KOPT-K1 (cell line): ENCODE measurements at regions not wholly inside any gene's neighbourhood (a gene's known extent, or its start where the extent isn't known, plus 50 kb on each side); places are given as distances from the start of the nearest gene placed in this dataset.
"Not testable (repeated sequence)": the region's sequence is repeated elsewhere in the genome, so short reads cannot be mapped to it uniquely, and the experiment has no call there.

Source experiments
- H3K27ac ChIP-seq: fragments of 200-600 bp; sonication (generic); 2 replicates; pipeline ENCODE4 v1.5.1; 2016; ENCODE audit warnings: antibody characterized with exemption, mild to moderate bottlenecking, low read depth, low read length; ENCODE audit not compliant: poor library complexity, severe bottlenecking
- H3K36me3 ChIP-seq: fragments of 200-600 bp; sonication (generic); 2 replicates; pipeline ENCODE4 v1.5.1; 2017; ENCODE audit warnings: antibody characterized with exemption, mild to moderate bottlenecking, low read length, moderate library complexity; ENCODE audit not compliant: insufficient read depth
- H3K9me3 ChIP-seq: fragments of 200-600 bp; sonication (generic); 2 replicates; pipeline ENCODE4 v1.5.1; 2017; ENCODE audit warnings: antibody characterized with exemption, low read length, mild to moderate bottlenecking; ENCODE audit not compliant: insufficient read depth, poor library complexity, severe bottlenecking

DNA sequence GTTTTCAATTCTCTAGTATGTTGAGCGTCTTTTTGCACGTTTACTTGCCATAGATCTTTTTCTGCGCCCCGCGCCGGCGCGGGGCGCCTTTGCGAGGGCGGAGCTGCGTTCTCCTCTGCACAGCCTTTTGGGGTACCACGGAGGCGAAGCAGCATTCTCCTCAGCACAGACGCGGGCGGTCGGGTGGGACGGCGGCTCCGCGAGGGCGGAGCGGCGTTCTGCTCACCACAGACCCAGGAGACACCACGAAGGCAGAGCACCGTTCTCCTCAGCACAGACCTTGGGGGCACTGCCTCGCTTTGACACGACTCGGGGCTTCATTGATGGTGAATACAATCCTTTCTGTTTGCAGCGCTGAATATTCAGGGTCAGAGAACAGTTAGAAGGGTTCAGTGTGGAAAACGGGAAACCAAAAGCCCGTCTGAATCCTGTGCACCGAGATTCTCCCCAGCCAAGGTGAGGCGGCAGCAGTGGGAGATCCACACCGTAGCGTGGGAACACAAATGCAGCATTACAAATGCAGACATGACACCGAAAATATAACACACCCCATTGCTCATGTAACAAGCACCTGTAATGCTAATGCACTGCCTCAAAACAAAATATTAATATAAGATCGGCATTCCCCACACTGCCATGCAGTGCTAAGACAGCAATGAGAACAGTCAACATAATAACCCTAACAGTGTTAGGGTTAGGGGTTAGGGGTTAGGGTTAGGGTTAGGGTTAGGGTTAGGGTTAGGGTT lies 190.7 kb upstream of the VIPR2 start:
- not testable (repeated sequence) for H3K36me3 ChIP-seq, H3K27ac ChIP-seq
- peaks cover 12% of the 10 kb centered on the region for H3K9me3 ChIP-seq

DNA sequence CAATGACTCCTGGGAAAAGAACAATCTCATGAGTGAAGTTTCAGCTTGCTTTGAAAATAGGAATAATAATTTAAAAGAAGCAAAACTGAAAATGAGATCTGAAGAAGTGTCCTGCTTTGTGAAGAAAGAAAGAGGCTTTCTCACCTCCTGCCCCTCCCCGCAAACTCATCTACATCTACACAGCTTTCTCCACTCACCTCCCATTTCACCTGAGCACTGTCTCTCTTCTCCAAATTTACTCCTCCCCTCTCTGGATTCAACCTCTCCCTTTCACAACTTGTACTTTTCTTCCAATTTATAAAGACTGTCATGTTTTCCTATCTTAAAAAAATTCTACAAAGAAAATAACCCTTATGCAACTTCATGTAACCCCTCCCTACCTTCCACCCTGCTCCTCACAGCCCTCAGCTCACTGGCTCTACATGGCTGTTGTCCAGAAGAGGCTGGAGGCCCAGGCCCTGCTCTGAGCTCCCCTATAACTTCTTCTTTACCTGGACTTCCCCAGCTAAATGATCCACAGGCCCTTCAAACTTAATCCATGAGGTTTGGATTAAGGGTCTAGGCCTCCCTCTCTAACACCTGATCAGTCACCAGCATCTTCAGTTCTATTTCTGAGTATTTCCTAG lies 188.3 kb upstream of the VIPR2 start:
- peaks cover 23% of the 10 kb centered on the region for H3K9me3 ChIP-seq
- not testable (repeated sequence) for H3K27ac ChIP-seq, H3K36me3 ChIP-seq

GRCh38 chr7:159331462-159331861 lies 186.8 kb upstream of the VIPR2 start:
- no peaks in the 10 kb centered on the region for H3K36me3 ChIP-seq
- peaks cover 38% of the 10 kb centered on the region for H3K9me3 ChIP-seq
- no peak overlapping the region for H3K27ac ChIP-seq

DNA sequence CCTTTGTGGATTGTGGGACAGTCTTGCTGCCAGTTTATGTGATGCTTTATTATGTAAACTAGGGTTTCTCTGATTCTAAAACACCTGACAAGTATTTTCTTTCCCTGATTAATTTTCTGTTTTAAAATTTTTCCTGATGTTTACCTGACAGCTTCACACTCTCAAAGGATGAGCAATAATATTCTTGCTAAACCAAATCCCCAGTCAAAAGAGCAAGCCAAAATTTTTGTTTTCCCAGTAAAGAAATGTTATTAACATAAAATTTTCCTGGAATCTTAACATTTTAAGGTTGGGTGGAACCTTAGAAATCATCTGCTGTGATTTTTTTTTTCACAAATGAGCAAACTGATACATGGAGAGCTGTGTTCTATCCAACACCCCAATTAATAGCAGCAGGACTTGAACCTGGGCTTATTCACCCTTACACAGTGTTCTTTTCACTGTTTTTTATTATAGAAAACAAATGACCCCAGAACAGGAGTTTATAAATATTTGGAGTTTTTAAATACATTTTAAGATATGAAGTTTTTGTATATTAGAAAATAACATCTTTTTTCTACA lies 185.2 kb upstream of the VIPR2 start:
- H3K27ac ChIP-seq = no peak overlapping the region
- H3K9me3 ChIP-seq = peaks cover 40% of the 10 kb centered on the region
- no peaks in the 10 kb centered on the region for H3K36me3 ChIP-seq

GRCh38 chr7:159328096-159328495 lies 183.4 kb upstream of the VIPR2 start:
- Histone ChIP-seq H3K27ac (no peak overlapping the region), H3K9me3 (peaks cover 40% of the 10 kb centered on the region)

GRCh38 chr7:159323359-159323758 lies 178.7 kb upstream of the VIPR2 start:
- peaks cover 40% of the 10 kb centered on the region for H3K9me3 ChIP-seq

More at GRCh38 chr7:159328096-159328495, 183.4 kb upstream of the VIPR2 start:
- no peaks in the 10 kb centered on the region for H3K36me3 ChIP-seq

DNA sequence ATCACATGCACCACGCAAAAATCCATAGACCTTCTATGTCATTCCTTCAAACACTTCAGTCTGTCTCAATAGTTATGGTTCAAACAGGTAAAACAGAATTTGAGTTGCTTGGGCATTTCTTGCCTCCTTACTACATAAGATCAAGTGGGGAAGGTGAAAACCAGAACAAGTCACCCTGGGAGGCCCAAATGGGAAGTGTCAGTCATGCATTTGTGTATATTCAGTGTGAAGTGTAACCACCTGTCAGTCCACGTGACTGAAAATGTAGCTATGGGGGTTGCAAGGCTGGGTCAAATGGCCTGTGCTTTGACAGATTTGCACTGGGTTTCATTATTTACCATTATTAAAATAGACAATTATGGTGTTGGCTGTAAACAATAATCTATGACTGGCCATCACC lies 176.6 kb upstream of the VIPR2 start:
- no peaks in the 10 kb centered on the region for H3K36me3 ChIP-seq
- H3K27ac ChIP-seq = no peak overlapping the region
- peaks cover 34% of the 10 kb centered on the region for H3K9me3 ChIP-seq

More at GRCh38 chr7:159323359-159323758, 178.7 kb upstream of the VIPR2 start:
- no peak overlapping the region for H3K27ac ChIP-seq
- no peaks in the 10 kb centered on the region for H3K36me3 ChIP-seq

DNA sequence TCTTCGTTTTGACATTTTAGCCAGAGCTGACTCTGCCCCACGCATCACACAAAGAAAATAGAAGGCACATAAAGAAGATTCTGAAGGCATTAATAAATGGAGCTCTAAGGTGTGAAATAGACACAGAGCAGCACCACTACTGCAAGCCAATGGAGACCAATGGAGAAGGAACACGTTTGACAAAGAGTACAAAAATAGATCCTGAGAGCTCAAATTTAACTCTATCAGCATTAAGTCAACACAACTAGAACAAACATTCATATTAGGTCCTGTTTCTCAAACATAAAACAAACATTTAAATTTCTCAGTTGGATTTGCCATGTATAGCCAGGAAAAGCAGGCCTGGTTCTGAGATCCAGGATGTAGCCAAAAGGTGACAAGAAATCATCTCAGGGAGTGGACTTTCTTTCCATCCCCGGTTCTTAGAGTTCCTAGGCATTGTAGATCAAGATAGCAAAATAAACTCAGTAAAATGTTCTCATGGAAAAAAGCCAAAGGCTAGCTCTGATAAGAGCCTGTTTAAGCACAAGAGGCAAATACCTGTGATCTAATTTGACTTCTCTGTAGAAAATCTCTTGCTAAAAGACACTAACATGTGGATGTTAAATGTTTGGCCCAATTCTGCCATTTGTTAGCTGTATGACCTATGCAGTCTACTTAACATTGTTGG lies 174.2 kb upstream of the VIPR2 start:
- Histone ChIP-seq H3K36me3 (no peaks in the 10 kb centered on the region), H3K27ac (no peak overlapping the region), H3K9me3 (peaks cover 32% of the 10 kb centered on the region)

GRCh38 chr7:159317294-159317693 lies 172.6 kb upstream of the VIPR2 start:
- Histone ChIP-seq H3K36me3 (no peaks in the 10 kb centered on the region), H3K9me3 (peaks cover 32% of the 10 kb centered on the region), H3K27ac (no peak overlapping the region)

DNA sequence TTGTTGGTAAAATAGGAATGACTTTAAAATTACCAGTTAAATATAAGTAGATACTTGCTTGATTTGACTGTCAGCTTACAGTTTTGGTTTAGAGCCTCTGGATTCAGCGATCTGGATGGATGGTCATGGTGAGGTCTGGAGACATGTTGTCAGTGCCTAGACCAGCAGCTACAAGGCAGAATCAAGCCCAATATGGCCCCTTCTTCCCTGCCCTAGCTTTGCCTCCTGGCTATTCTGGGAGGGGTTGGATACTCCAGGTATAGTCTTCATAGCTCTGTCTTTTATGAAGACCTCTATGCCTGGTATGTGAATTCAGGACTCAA lies 166.5 kb upstream of the VIPR2 start:
- H3K27ac ChIP-seq = no peak overlapping the region
- no peaks in the 10 kb centered on the region for H3K36me3 ChIP-seq
- H3K9me3 ChIP-seq = peaks cover 22% of the 10 kb centered on the region

- Histone ChIP-seq H3K9me3 (peaks cover 22% of the 10 kb centered on the region), H3K36me3 (no peaks in the 10 kb centered on the region), H3K27ac (no peak overlapping the region)
Observed at GRCh38 chr7:159310457-159311171, 165.9 kb upstream of the VIPR2 start.

GRCh38 chr7:159309214-159309613 lies 164.5 kb upstream of the VIPR2 start:
- H3K36me3 ChIP-seq, H3K27ac ChIP-seq: not testable (repeated sequence)
- H3K9me3 ChIP-seq = peaks cover 18% of the 10 kb centered on the region

GRCh38 chr7:159306012-159306411 lies 161.3 kb upstream of the VIPR2 start:
- H3K36me3 ChIP-seq = no peaks in the 10 kb centered on the region
- no peak overlapping the region for H3K27ac ChIP-seq
- H3K9me3 ChIP-seq = peaks cover 13% of the 10 kb centered on the region

- H3K36me3 ChIP-seq, H3K9me3 ChIP-seq, H3K27ac ChIP-seq: not testable (repeated sequence)
Observed at GRCh38 chr7:159305185-159305584, 160.5 kb upstream of the VIPR2 start.

GRCh38 chr7:159303510-159303909 lies 158.8 kb upstream of the VIPR2 start:
- not testable (repeated sequence) for H3K36me3 ChIP-seq, H3K9me3 ChIP-seq, H3K27ac ChIP-seq
